RCC 7860 (cell line): ENCODE measurements at regions not wholly inside any gene's neighbourhood (a gene's known extent, or its start where the extent isn't known, plus 50 kb on each side); places are given as distances from the start of the nearest gene placed in this dataset.

Experiments used
- DNase-seq: peaks from one replicate; pipeline ENCODE4 v3.0.0-alpha.2; 2015; ENCODE audit warnings: low spot score
- FAIRE-seq: peaks from 2 replicates; lab custom pipeline; 2012; peaks lifted over from hg19 to GRCh38; lab: Jason Lieb, UNC

GRCh38 chr4:89556601-89557305 is 249.2 kb upstream of the GPRIN3 start:
- FAIRE-seq (no peak), DNase-seq (no peak)

- no peak for DNase-seq
- FAIRE-seq, result no peak
These were observed 243.6 kb upstream of the GPRIN3 start for GRCh38 chr4:89551191-89551590.

- FAIRE-seq, result no peak
- no peak for DNase-seq
These were observed 242.3 kb upstream of the GPRIN3 start for GRCh38 chr4:89549907-89550306.

- DNase-seq (no peak), FAIRE-seq (no peak)
These were observed 237.7 kb upstream of the GPRIN3 start for GRCh38 chr4:89545315-89545714.

GRCh38 chr4:89541998-89542397 is 234.4 kb upstream of the GPRIN3 start:
- FAIRE-seq (no peak), DNase-seq (no peak)

GRCh38 chr4:89539797-89540711 is 232.5 kb upstream of the GPRIN3 start:
- no peak for DNase-seq
- no peak for FAIRE-seq

- DNase-seq, result no peak
- no peak for FAIRE-seq
These were observed 231.8 kb upstream of the GPRIN3 start for GRCh38 chr4:89539374-89539773.

GRCh38 chr4:89538886-89539285 is 231.3 kb upstream of the GPRIN3 start:
- DNase-seq (no peak), FAIRE-seq (no peak)

- DNase-seq (no peak), FAIRE-seq (no peak)
These were observed 230.6 kb upstream of the GPRIN3 start for GRCh38 chr4:89538171-89538570.

GRCh38 chr4:89537281-89537680 is 229.7 kb upstream of the GPRIN3 start:
- DNase-seq, result no peak
- FAIRE-seq, result no peak

GRCh38 chr4:89535251-89535650 is 227.7 kb upstream of the GPRIN3 start:
- no peak for FAIRE-seq
- no peak for DNase-seq

- DNase-seq (no peak), FAIRE-seq (no peak)
These were observed 226.8 kb upstream of the GPRIN3 start for GRCh38 chr4:89534356-89534755.

- DNase-seq (no peak), FAIRE-seq (no peak)
These were observed 224.5 kb upstream of the GPRIN3 start for GRCh38 chr4:89531932-89532640.

GRCh38 chr4:89528526-89529133 is 221.0 kb upstream of the GPRIN3 start:
- no peak for FAIRE-seq
- DNase-seq, result no peak

- DNase-seq (no peak), FAIRE-seq (no peak)
These were observed 214.2 kb upstream of the GPRIN3 start for GRCh38 chr4:89521826-89522225.

GRCh38 chr4:89519771-89520320 is 212.2 kb upstream of the GPRIN3 start:
- no peak for DNase-seq
- no peak for FAIRE-seq

- DNase-seq, result no peak
- no peak for FAIRE-seq
These were observed 210.7 kb upstream of the GPRIN3 start for GRCh38 chr4:89518259-89518658.

- no peak for FAIRE-seq
These were observed 207.2 kb upstream of the GPRIN3 start for GRCh38 chr4:89514811-89515210.

GRCh38 chr4:89511776-89512175 is 204.2 kb upstream of the GPRIN3 start:
- FAIRE-seq (no peak), DNase-seq (no peak)

More at GRCh38 chr4:89514811-89515210, 207.2 kb upstream of the GPRIN3 start:
- no peak for DNase-seq

- DNase-seq, result no peak
- FAIRE-seq, result no peak
These were observed 202.2 kb upstream of the GPRIN3 start for GRCh38 chr4:89509708-89510281.
